GM19463 (cell line): ENCODE measurements at regions not wholly inside any gene's neighbourhood (a gene's known extent, or its start where the extent isn't known, plus 50 kb on each side); places are given as distances from the start of the nearest gene placed in this dataset.
"Not testable (repeated sequence)": the region's sequence is repeated elsewhere in the genome, so short reads cannot be mapped to it uniquely, and the experiment has no call there.

Source experiments
- ATAC-seq: cut with Tn5 transposase; IDR thresholded peaks from one replicate; pipeline ENCODE4 v1.9.1; 2021; ENCODE audit warnings: mild to moderate bottlenecking, moderate library complexity; ENCODE audit not compliant: unreplicated experiment

- ATAC-seq = not testable (repeated sequence)
Measured at GRCh38 chr6:163696311-163696710, 281.8 kb downstream of the QKI start.

- ATAC-seq = no peak
Measured at GRCh38 chr6:163695414-163695864, 280.9 kb downstream of the QKI start.

- ATAC-seq = no peak
Measured at GRCh38 chr6:163694988-163695398, 280.5 kb downstream of the QKI start.

- ATAC-seq = no peak
Measured at GRCh38 chr6:163694072-163694471, 279.6 kb downstream of the QKI start.

DNA sequence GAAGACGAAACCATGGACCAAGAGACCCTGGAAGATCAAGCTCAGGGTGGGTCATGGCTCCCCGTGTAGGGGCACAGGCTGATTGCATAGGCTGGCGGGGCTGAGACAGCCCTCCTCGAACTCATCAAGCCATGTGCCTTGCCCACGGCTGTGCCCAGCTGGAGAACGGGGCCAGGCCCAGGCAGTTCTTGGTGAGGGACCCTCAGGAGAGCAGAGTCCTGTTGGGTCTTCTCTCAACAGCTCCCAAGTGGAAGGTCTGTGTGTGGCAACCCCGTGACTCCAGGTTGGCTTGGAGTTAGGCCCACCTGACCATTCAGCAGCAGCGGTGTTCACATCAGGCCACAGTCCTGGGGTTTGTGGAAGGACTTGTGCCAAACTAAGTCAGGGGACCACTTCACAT lies 276.5 kb downstream of the QKI start:
- no peak for ATAC-seq

DNA sequence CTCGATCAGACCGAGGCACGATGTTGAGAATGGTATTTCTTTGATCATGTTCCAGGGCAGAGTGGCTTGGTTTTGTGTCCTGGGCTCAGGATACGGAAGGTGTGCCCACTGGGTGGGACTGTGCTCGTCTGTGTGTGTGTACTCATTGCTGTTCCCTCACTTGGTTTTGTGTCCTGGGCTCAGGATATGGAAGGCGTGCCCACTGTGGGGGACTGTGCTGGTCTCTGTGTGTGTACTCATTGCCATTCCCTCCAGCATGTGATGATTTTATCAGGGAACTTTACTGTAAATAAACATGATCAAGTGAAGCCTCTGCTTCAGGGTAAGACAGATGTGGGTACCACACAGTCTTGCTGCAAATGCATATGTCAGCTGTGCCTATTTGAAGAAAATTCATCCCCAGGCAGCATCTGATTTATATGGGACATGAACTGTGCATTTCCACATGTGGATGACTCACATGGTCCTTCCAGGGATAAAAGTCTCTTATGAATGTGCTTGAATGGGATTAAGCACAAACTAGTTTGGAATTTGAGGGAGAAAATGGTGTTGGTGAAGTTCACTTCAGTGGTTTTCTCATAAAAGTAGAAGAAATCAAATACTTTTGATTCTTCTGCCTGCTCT lies 274.3 kb downstream of the QKI start:
- ATAC-seq = no peak

DNA sequence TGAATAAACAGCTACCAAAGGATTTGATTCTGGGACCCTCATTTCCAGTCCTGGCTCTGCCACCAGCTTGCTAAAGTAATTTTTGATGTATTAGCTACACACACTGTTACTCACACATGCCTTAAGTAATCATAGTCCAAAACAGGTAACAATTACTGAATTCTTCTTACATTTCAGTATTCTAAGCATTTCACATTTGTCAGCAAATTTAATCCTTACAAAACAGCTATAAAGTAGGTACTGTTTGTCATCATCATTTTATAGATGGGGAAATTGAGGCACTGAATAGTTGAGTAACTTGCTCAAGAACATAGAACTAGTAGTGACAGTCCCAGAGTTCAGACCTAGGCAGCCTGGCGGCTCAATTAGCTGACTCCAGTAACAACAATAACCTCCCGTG lies 272.6 kb downstream of the QKI start:
- ATAC-seq = no peak

DNA sequence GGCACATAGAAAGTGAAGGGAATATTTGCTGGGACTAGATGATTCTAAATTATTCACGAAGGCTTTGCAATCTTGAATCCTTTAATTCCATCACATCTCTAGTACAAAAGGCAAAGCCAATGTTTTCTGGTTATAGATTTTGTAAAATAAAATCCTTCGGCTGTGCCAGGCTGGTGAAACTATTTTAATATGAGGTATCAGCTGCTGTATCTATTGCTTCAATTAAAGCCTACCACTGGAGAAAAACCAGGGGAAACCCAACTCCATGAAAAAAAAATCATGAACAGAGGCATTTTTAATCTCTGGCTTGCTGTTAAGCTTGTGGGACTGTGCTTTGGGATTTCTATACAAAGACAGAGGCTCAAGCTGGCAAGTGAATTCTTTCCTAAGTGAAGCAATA lies 271.8 kb downstream of the QKI start:
- no peak for ATAC-seq

DNA sequence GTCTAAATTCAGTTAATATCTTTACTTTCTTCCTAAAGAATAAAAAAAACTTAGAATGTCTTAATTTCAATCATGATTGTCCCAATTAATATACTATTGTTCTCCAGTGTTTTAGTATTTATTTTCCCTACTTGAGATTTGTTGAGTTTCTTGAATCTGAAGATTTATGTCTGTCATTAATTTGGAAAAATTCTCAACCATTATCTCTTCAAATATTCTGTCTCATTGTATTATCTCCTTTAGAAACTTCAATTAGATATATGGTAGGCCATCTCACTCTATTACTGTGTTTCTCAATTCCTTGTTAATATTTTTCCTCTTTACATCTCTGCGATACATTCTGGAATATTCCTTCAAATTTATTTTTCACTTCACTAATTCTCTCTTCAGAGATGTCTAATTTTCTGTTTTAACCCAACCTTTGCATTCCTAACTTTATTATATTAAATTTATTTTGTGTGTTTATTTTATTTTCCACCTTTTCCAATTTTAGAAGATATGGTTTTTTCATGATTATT lies 268.6 kb downstream of the QKI start:
- no peak for ATAC-seq

DNA sequence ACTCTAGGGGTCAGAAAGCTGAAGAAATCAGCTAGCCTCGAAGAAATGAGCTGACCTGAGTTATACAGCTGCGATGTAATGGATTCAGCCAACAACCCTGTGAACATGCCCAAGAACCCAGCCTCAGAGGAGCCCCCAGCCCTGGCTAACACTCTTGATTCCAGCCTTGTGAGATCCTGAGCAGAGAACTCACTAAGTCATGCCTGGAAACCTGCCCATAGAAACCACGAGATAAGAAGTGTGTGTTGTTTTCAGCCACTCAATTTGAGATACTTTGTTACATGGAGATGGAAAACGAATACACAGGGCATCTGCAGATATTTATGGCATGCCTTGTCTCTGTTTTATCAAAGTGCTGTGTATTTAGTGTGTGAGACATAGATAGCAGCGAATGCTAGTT lies 265.2 kb downstream of the QKI start:
- ATAC-seq = no peak

- ATAC-seq = no peak
Measured at GRCh38 chr6:163679012-163679660, 264.6 kb downstream of the QKI start.

DNA sequence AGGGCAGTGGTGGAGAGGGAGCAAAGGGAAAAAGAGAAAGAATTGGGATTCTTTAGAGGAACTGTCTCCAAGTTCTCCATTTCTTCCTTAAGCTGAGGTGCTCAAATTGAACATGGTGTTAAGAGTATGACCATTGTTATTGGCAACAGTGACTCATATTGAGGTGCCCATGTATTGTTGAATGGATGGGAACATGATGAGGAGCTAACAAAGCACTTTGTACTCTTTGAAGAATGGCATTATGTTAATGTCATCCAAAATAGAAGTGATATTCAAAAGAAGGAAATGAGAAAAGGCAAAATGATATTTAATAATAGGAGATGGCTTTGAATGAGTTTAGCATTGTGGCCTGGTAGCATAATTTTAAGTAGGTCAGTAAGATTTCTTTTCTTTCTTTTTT lies 261.1 kb downstream of the QKI start:
- no peak for ATAC-seq

GRCh38 chr6:163672710-163673109 lies 258.2 kb downstream of the QKI start:
- ATAC-seq = no peak

GRCh38 chr6:163671791-163672190 lies 257.3 kb downstream of the QKI start:
- ATAC-seq = no peak

DNA sequence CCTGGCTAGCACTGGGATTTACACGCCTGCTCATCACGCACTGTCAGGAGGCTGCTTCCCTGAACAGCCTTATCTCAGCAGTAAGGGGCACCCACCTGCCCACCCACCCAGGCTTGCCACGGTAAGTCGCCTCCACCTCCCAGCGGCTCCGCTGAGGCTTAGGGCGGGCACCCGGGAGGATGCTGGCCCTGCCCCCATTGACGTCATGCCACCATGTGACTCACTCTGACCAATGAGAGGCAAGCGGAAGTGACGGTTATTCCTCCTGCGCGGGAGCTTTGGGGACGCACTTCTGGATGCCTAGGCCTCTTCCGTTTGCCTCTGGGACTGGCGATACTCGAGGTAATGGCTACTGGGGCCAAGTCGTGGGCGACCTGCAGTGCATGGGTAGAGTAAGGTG lies 256.8 kb downstream of the QKI start:
- ATAC-seq = no peak

DNA sequence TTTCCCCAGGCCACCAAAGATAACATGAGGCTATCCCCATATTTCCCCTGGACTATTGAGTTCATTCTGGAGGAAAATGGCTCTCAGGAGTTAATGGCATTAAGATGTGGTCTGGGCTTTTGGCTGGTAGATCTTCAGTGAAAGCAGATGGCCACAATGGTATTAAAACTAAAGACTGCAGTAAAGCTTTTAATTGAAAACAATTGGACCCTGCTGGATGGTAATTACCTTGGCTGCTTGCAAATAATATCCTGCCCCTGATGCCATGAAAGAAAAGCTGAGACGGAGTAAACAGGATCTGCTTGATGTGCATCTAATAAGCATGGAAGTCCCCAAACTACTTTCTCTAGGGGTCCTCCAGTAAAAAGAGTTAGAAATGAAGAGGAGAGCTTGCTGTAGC lies 255.8 kb downstream of the QKI start:
- no peak for ATAC-seq

DNA sequence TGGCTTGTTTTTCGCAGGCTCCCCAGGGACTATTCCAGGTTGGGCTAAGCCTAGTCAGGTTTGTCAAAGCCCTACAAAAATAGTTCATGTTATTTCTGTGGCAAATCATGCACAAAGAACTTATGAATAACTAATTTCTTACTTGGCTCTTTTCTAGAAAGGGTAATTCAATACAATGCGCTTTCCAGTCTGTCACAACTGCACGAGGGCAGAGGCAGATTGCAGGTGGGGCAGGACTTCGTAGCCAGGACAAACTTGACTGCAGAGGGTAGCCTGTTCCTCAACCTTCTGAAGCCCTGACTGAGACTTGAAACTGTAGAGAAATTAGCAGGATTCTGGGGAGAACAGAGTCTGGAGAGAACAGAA lies 253.5 kb downstream of the QKI start:
- no peak for ATAC-seq

GRCh38 chr6:163667372-163668060 lies 253.0 kb downstream of the QKI start:
- peak; percentile 95 for ATAC-seq

GRCh38 chr6:163665464-163665863 lies 250.9 kb downstream of the QKI start:
- no peak for ATAC-seq

- ATAC-seq = no peak
Measured at GRCh38 chr6:163663575-163663974, 249.1 kb downstream of the QKI start.

DNA sequence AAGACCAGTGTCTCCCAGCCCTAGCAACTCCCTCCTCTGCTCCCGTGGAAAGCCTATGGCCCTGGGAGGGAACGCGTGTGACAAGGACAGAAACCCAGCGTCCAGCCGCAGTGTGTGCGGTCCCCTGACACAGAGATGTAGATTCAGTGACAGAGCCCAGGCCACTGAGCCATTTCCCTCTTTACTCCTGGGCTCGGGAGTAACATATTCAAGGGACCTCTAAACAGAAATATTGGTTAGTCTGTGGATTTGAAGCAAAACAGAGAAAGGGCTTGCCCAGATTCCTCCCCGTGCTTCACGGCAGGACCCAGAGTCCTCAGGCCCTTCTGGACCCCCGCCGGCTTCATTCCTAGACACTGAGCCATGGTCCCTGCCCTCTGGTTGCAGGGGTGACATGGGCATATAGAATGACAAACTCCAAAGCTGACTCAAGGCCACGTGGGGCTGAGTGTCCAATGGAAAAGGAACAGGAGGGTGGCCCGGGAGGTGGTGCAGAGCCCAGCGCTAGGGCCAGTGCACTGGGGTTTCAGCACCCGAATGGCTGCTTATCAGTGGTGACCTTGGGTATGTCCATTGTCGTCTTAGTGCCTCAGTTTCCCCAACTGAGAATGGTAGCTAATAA lies 248.2 kb downstream of the QKI start:
- no peak for ATAC-seq

- peak; percentile 85 for ATAC-seq
Measured at GRCh38 chr6:163661272-163661671, 246.8 kb downstream of the QKI start.
